IPS DF 19.7 (cell line): ENCODE measurements at regions not wholly inside any gene's neighbourhood (a gene's known extent, or its start where the extent isn't known, plus 50 kb on each side); places are given as distances from the start of the nearest gene placed in this dataset.

Experiments used
- DNase-seq: peaks from one replicate; pipeline ENCODE4 v3.0.0-alpha.2; 2013; ENCODE audit warnings: low read depth, low spot score

DNA sequence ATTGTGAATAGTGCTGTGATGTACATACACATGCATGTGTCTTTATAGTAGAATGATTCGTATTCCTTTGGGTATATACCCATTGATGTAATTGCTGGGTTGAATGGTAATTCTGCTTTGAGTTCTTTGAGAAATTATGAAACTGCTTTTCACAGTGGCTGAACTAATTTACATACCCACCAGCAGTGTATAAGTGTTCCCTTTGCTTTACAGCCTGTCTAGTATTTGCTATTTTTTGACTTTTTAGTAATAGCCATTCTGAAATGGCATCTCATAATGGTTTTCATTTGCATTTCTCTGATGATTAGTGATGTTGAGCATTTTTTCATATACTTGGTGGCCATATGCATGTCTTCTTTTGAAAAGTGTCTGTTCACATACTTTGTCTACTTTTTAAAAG lies 54.5 kb upstream of the FAM78B start:
- no peak for DNase-seq

DNA sequence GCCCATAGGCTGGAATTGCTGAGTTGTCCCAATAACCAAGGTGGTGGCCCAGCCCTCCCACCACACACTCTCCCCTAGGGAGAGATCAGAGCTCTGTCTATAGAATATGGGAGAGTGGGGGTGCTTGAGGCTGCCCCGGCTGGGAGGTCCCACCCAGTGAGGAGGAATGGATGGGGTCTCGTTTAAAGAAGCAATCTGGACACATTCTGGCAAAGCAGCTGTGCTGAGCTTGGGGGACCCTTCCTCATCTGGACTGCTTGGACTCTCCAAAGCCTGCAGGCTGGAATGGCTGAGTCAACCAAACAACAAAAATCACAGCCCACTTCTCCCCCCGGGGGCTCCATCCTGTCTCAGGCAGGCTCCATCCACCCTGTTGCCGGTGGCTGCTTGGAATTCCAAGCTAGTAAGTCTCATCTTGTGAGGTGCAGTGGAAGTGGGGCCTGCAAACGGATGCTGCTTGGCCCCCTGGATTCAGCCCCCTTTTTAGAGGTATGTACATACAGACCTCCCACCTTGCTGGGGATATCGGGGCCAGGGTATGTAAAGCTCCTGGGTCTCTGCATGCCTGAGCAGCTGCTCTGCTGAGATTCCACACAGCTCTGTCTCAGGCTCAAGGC lies 67.1 kb upstream of the FAM78B start:
- DNase-seq = no peak

DNA sequence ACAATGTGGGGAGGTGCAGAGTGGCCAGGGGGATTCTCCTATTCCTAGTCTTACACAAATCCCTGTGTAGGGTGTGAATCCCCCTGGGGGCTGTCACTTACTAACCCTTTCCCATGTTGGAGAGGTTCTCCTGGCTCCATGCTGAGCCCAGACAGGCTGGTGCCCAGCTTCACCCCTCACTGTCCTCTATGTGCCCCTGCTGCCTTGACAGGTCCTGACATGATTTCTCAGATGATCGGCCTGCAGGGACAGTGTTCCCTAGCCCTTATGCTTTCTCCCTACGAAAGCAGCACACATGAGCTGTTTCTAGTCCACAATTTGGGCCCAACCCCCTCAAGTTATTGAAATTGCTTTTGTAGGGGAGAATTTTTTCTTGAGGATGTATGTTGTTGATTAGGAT lies 68.9 kb upstream of the FAM78B start:
- no peak for DNase-seq

DNA sequence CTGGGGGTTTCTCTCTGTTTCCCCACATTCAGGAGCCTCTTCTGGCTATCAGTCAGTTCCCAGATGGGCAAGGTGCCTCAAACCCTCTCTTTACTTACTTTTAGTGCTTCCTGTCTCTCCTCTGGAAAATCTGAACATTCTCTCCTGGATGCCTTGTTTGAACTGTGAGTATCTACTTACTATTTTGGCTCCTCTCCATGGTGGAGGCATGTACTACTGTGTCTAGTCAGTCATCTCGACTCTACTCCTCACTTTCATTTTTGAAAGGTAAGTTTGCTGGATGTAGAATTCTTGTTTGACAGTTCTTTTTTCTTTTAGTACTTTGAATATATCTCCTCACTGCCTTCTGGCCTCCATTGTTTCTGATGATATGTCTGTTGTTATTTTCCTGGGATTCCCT lies 70.9 kb upstream of the FAM78B start:
- no peak for DNase-seq

DNA sequence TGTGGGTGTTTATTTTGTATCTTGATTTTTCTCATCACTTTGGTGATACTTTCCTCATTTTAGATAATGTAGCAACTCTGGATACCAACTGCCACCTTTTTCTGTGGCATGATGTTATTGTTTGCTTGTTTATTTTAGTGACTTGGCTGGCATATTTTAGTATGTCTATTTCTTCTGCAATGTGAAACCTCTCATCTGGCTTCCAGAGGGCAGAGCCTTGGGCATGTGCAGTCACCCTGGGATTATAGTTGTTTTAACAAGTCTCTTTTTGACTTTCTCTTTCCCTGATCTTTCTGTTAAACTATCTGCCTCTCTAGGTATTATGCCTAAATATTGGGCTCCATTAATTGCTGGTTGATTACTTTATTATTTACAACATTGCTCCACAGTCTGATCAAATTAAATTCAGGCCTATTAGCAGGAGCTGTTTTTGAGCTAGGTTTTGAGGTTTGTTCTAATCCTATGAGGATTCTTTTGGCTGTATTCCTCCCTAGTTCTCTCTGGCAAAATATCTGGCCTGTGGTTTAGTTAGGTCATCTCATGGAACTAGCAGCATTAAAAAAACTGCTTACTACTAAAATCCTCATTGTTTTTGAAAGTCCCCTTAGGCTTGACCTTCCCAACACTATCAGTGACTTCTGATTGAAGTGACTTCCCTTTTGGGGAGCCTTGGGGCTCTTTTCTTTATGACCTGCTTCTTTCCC lies 86.4 kb upstream of the FAM78B start:
- no peak for DNase-seq

DNA sequence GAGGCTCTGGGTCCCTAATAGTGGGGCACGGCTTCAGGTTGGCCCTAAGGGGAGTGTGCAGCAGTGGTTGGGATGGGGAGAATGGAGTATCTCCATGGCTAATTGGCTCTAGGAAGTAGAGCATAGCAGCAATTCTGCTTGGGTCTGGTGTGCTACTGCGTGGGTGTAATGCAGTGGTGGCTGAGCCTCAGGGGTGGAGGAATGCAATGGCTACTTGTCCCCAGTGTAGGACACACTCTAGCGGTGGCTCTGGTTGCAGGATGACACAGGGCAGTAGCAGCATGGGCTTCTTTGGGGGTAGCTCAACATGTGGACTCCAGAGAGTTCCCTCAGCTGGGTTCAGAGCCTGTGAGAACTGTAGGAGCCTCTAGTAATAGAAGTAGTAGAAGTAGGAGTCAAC lies 91.2 kb upstream of the FAM78B start:
- no peak for DNase-seq

DNA sequence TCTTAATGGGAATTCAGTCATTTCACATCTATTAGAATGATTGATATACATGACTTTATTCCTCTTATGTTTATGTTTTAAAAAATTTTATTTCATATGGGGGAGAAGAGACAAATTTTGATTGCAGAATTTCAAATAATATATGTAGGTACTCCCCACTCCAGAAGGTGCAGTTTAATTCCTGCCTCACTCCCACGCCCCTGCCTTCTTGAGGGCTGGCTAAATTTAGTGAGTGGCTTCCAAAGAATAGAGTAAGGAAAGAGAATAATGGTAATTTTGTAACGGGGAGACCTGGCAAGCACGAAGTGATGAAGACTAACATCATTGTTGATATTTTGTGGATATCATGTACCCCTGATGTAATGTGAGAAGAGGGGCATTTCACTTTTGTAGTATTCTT lies 94.7 kb upstream of the FAM78B start:
- no peak for DNase-seq

DNA sequence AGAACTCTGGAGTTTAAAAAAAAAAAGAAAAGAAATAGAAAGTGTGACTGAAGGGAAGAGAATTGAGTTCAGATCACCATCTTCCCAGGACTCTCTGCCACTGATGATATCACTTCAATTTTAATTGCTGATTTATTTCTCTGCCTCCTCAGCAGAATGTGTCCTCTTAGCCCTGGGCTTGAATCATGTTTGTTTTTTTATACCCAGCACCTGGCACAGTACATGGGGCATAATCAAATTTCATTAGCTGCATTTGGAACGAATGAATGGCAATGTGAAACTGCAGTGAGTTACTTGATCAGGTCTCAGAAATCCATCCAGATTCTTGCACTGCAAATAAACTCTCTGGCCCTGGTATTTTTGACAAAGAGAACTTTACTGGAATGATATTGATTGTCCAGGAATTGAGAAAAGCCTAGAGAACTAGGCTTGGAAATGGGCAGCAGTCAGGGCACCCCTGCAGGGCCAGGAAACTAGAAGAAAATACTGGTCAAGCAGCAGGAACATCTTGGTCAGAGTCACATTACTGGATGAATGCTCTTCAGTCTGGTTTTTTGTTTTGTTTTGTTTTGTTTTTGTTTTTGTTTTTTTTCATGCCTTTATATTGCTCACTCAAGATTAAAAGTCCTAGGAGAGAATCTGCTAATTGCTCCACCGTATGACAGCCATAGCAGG lies 103.8 kb upstream of the FAM78B start:
- DNase-seq = no peak

DNA sequence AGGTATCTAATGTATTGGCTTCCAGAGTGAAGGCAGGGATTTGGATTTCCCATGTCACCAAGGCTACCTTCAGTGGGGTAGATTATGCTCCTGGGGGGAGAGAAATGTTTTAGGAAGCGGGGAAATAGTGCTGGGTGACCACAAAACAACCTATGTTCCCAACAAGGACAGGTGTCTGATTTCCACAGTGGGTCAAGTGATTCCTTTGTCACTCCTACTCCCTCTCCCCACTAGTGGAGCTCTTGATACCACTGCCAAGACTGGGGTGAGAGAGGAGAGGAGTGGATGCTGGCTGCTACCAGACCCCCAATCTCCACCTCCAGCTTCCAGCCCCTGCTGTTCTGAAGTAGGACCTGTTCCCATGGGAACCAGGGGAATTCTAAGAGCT lies 104.3 kb upstream of the FAM78B start:
- DNase-seq = no peak

DNA sequence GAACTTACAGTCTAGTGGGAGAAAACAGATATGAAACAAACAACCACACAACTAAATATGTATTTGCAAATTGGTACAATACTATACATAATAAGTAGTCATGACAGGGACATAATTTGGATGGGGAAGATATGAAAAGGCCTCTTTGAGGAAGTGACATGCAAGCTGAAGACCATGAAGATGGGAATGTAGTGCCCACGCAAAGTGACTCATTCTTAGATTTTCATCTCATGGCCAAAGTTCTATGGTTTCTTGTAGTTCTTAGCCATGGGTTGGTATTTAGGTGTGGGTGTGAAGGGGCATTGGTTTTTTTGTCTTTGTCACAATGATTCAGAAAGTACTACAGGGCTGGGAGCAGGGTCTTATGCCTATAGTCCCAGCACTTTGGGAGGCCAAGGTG lies 105.4 kb upstream of the FAM78B start:
- DNase-seq = no peak

DNA sequence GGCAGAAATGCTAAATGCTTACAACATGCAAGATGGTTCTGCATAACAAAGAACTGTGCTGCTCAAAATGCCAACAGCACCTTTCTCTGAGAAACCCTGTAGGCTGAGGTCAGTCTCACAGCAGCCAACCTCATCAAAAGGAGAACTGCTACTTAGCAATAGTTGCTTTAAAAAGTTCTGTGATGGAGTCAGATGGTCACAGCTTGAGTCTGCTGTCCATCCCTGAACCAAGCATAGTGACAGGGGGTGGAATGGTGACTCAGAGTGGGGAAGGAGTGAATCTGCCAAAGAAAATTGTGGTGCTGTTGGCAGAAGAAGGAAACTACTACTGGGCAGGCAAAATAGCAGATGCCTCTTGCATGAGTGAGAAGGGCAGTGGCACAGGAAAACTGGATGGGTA lies 106.0 kb upstream of the FAM78B start:
- DNase-seq = no peak

DNA sequence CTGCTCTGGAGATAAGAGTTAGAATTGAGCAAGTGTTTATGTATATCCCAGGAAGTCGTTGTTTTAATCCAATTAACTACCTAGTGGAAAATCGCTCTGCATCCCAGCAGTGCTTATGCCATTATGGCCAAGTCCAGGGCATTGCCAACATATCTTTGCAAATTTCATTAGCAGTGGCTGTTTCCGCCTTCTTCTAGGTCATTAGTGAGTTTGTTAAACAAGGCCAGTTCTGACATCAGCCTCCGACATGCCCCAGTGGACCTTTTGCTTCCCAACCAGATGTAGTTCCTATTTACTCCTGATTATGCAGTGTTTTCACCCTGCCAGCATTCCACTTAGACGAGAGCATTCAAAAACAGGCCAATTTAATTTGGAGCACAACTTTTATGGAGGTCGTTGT lies 106.8 kb upstream of the FAM78B start:
- DNase-seq = no peak

DNA sequence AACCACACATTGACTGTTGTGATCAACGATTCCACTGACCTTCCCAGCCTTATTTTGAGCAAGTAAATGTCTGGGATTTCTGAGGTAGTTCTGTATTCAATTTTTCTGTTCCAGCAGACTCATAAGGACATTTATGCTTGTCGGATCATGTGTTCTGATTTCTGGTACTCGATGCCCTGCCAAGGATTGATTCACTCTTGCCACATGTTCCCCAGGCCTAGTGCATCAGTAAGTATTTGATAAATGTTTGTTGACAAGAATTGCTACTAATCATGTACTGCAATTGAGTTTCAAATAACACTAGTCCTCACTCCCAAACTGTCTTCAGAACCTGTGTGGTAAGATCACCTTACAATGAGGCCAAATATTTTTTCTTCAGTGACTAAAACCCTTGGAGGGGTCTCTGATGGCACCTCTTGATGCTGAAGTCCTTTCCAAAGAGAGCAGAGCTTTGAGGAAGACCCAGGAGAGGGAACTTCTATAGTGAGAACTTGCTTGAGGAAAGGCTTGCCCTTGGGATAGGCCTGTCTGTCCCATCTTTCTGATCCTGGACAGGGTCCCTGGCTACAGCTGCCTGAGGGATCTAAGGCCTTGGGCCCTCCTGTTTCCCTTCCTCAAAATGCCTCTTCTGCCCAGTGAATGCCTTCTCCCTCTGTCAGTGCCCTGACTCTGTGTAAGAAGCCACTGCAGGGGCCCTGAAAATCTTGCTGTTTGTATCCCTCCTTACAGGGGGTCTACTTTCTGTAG lies 115.8 kb upstream of the FAM78B start:
- DNase-seq = no peak

DNA sequence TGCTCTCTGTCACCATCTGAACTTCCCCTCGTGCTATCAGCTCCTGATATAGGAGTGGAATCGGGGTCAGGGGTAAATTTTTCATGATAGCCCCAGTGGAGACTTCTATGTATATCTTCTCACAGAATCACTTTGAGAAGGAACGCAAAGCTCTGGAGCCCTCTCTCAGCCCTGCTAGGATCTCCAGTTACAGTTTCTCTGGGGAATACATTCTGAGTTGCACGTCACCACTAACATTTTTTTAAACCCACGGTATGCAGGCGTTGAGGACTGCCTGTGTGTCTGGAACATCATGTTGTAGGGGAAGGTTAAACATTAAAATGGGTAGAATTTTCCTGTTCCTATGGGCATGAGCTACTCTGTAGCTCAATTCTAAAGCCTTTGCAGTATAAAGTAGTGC lies 116.4 kb upstream of the FAM78B start:
- DNase-seq = no peak

DNA sequence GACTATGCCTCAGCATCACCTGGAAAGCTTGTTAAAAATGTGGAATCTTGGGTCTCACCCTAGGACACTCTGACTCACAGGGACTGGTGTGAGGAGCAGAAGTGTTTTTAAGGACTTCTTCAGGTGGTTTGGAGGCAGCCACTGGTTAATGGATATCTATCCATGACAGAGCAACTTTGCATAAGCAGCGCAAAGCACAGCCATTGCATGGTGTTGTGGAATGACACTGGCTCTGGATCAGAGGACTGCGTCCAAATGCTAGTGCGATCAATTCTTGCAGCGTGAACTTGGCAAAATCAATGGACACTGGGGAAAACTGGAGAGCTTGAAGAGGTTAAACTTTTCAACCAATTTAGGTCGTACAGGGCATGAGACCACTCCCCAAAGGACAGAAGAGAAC lies 116.8 kb upstream of the FAM78B start:
- DNase-seq = no peak

DNA sequence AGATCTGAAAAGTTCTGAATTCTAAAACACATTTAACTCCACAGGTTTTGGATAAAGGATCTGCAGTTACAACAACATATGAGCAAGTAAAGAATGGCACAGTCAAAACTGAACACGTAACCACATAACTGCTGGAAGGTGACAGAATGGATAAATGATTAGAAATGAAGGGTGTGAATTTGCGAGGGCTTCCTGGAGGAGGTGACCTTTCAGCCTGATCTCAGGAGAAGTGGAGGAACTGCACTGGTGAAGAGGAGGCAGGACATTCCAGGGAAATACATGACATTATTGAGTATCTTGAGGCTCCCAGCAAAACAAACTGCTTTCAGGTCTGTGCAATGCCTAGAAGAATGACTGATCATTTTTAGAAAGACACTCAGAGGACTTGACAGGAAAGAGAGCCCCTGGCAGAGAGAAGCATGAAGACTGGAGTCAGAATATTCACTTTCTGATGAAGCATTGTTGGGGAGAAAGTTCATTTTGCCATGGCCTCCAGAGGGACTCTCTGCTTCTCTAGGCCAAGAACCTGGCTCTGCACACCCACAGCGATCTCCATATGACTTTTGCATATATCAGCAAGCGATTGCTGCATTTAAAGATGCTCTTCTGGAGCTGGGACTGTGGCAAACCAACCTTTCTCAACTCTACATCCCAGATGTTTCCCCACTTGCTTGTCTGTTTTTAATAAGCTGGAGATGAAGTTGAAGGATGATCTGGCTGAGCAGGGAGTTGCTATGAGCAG lies 122.7 kb upstream of the FAM78B start:
- DNase-seq = no peak

DNA sequence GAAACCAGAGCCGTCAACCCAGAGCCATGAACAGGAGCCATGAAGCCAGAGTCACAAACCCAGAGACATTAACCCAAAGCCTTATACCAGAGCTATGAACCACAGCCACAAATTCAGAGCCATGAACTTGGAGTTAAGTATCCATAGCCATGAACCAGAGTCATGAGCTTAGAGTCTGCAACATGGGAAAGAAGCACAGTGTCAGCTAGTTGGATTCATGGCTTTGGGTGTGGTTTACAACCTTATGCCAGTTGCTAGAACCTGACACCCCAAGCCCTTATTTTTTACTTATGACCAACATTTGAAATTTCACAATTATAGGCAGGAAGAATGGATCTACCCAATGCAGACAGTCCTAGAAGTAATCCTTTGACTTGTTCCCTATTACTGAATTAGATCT lies 128.9 kb upstream of the FAM78B start:
- DNase-seq = no peak

DNA sequence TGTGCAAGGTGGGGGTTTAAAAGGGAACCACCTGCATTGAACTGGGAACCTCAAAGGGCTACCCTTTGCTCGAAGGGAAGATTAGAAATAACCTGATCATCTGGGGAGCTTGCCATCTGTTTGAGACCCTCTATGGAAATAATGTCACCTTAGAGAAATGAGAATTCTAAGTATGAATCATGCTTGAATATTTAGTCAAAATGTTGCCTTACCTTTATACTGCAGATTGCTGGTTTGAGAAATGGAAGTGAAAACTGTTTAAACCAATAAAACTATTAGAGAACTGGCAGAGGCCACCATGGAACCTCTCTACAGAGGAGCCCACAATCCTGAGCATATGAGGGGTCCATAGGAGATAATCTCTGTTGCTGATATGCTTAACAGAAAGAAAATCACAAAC lies 131.2 kb upstream of the FAM78B start:
- DNase-seq = no peak

DNA sequence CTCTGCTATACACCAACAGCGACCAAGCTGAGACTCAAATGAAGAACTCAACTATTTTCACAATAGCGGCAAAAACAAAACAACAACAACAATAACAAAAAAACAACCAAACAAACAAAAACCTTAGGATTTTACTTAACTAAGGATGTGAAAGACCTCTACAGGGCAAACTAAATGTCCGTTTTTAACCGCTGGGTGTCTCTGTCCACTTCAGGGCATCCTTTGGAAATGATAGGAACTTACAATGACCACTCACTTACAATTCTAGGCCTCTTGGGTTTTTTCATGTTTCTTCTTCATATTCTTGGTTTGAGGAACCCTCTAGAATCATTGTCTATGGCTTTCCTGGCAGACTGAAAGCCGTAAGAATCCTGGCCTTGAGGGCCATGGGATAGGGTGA lies 134.0 kb upstream of the FAM78B start:
- no peak for DNase-seq

DNA sequence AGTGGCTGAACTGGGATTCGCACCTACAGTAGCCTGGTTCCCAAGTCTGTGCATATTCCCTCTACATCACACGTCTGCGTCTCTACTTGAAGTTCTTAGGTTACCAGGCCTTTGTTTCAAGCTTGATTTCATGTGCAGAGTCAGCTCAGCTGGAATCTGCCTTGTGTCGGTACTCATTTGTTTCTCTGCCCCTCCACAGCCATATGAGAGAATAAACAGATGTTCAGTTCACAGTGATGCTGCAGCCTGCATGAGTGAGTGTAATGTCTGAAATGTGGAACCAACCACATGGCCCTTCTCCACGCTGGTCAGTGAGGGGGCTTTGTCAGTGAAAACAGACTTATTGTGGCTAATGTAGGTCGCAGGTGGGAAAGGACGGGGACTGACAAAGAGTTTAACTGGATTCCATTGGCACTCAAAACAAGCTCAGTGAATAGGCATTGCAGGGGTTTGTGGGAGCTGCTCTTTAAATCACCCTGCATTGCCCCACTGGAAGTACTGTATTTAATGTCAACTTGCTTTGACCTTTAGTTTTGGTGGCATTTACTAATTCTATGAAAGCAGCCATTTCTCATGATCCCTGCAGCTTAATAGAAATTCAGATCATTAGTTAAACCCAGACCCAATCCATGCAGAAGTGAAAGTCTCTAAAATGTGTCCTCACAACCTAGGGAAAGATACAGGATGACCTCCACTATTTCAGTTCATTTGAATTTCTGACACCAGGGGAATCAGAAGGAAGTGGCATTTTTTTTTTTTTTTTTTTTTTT lies 136.4 kb upstream of the FAM78B start:
- DNase-seq = no peak

DNA sequence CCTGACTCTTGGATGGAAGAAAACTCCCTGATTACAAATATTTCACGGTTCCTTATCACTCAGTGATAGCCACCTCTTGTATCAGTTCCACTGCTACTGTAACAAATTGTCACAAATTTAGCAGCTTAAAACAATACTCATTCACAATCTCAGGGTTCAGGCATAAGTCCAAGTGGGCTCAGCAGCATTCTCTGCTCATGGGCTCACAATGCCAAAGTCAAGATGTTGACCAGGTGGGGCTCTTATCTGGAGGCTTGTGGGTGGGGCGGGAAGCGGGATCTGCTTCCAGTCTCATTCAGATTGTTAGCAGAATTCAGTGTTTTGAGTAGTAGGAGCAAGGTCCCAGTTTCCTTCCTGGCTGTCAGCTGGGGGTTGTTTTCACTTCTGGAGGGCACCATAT lies 137.3 kb upstream of the FAM78B start:
- DNase-seq = no peak
